SU-DHL-6 (cell line): ENCODE measurements at regions not wholly inside any gene's neighbourhood (a gene's known extent, or its start where the extent isn't known, plus 50 kb on each side); places are given as distances from the start of the nearest gene placed in this dataset.

Source experiments
- CTCF ChIP-seq: fragments of 200-600 bp; sonication (generic); IDR thresholded peaks from one replicate; pipeline ENCODE4 v1.5.1; 2017; ENCODE audit warnings: antibody characterized with exemption, mild to moderate bottlenecking, low read length, moderate library complexity; ENCODE audit not compliant: insufficient read depth, poor library complexity, severe bottlenecking
- EZH2phosphoT487 ChIP-seq: fragments of 200-600 bp; sonication (generic), shearing (Covaris generic); conservative IDR thresholded peaks from 2 replicates; pipeline ENCODE4 v1.6.1; 2018; ENCODE audit warnings: mild to moderate bottlenecking, antibody characterized with exemption, low read length, moderate library complexity, mixed read lengths

DNA sequence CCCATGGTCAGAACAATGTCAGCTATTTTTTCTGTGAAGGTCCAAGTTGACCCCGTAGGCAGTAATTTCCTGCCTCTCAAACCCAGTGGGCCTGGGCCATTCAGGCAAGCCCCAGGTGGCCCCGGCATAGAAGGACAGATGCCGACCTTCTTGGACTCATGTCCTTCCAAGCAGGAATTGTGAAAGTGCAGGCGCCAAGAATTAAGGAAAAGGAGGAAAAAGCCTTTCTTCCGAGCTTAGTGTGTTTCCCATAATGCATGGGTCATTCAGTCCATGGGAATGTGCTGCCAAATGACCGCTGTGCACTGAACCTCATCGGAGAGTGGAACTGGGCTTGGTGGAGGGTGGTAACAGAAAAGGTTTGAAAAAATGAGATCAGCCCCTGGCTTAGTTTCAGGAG, 196.5 kb upstream of the HS3ST1 start:
- TF ChIP-seq CTCF (no peak), EZH2phosphoT487 (no peak)
